Thyroid gland (tissue), 4 donors: ENCODE measurements at regions not wholly inside any gene's neighbourhood (a gene's known extent, or its start where the extent isn't known, plus 50 kb on each side); places are given as distances from the start of the nearest gene placed in this dataset.

Experiments
- DNase-seq, 2 donors: peaks; one replicate each; pipeline ENCODE4 v3.0.0-alpha.2; 2019
- H3K27ac ChIP-seq, 3 donors: fragments of 200-600 bp; sonication (generic); 1 replicate in 2 of 3; 2 replicates in 1 of 3; pipeline ENCODE4 v1.5.1; 2016 to 2019; ENCODE audit warnings: mild to moderate bottlenecking in 1 of 3, moderate library complexity in 1 of 3
- H3K27me3 ChIP-seq: fragments of 200-600 bp; sonication (generic); one replicate; pipeline ENCODE4 v1.5.1; 2019
- H3K36me3 ChIP-seq, 2 donors: fragments of 200-600 bp; sonication (generic); one replicate each; pipeline ENCODE4 v1.5.1; 2016 to 2019
- H3K4me1 ChIP-seq, 2 donors: fragments of 200-600 bp; sonication (generic); one replicate each; pipeline ENCODE4 v1.5.1; 2017 to 2019
- H3K4me3 ChIP-seq, 3 donors: fragments of 200-600 bp; sonication (generic); replicated peaks in 1 of 3; 1 replicate in 2 of 3; 2 replicates in 1 of 3; pipeline ENCODE4 v1.5.1; 2016; ENCODE audit warnings: mild to moderate bottlenecking in 1 of 3
- H3K9me3 ChIP-seq: fragments of 200-600 bp; sonication (generic); one replicate; pipeline ENCODE4 v1.5.1; 2017
- POLR2A ChIP-seq, 2 donors: fragments of 450-650 bp; IDR thresholded peaks; one replicate each; pipeline ENCODE4 v1.6.1; 2017; ENCODE audit warnings: antibody characterized with exemption in 2 of 2, mild to moderate bottlenecking in 2 of 2, moderate library complexity in 1 of 2
- WGBS, 2 donors: methylation state at CpG; one replicate each; pipeline ENCODE4 v1.1.5; 2017; 5-methylcytosine and 5-hydroxymethylcytosine counted together
- intact Hi-C: fragments of 100-400 bp; cut with DNase I; formaldehyde crosslinking; loops from one replicate; pipeline ENCODE4 v1.15.1; 2023
- TF ChIP-seq, protein P1 (sequence below), 6 experiments: fragments of 200-600 bp in 3 of 6; fragments of 450-650 bp in 3 of 6; sonication (generic) in 3 of 6; IDR thresholded peaks; one replicate each; pipeline ENCODE4 v1.5.1; 2016 to 2019; ENCODE audit warnings: antibody characterized with exemption in 6 of 6, mild to moderate bottlenecking in 2 of 6, inconsistent platforms in 1 of 6, moderate library complexity in 1 of 6

DNA sequence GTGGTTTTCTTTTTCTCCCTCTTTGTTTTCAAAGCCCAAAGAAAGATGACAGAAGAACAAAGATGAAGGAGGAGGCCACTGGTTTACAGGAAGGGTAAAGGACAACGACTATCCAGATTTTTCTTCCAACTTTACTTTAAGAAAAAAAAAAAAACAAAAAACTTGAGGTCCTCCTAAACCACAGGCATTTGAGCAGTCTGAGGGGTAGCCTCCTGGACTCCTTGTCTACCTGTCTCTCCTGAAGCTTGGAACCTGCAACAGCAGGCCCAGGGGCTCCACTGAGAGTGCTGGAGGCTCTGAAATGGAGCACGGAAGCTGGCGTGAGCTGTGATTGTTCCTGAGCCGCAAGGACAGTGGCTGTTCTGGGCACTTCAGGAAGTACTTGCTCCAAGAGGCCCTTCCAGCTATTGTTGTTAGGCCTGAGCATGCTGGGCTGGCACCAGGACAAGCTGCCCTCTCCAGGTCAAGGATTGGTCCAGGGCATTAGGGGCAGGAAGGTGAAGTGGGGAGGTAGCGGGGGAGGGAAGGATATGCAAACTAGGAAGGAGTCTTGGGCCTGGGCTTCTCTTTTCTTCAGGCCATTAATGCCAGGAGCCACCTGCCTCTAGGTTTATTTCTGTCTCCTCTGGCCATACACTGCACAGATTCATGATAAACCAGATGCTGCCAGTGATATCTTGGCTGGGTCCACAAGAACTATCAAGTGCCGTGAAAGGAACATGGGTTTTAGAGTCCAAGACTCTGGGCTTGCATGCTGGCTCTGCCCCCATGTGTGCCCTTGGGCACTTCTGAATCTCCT lies 147.3 kb downstream of the CCDC34 start:
- DNase-seq, result peak; percentile 69 to 73
- H3K4me3 ChIP-seq, result no peak overlapping the region
- H3K27me3 ChIP-seq, result no peaks in the 10 kb centered on the region
- peaks cover 24 to 35% of the 10 kb centered on the region in 2 donors for H3K4me1 ChIP-seq
- TF ChIP-seq, protein P1, sequence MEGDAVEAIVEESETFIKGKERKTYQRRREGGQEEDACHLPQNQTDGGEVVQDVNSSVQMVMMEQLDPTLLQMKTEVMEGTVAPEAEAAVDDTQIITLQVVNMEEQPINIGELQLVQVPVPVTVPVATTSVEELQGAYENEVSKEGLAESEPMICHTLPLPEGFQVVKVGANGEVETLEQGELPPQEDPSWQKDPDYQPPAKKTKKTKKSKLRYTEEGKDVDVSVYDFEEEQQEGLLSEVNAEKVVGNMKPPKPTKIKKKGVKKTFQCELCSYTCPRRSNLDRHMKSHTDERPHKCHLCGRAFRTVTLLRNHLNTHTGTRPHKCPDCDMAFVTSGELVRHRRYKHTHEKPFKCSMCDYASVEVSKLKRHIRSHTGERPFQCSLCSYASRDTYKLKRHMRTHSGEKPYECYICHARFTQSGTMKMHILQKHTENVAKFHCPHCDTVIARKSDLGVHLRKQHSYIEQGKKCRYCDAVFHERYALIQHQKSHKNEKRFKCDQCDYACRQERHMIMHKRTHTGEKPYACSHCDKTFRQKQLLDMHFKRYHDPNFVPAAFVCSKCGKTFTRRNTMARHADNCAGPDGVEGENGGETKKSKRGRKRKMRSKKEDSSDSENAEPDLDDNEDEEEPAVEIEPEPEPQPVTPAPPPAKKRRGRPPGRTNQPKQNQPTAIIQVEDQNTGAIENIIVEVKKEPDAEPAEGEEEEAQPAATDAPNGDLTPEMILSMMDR (IDR thresholded peaks at IDR 0.05), result no peak
- TF ChIP-seq POLR2A (IDR thresholded peaks at IDR 0.05), result no peak
- WGBS, 2 donors, result 45 to 49% methylated on average over 6 of the region's 6 CpGs
- intact Hi-C loops, result no loop called here
- no peaks in the 10 kb centered on the region for H3K36me3 ChIP-seq
- H3K27ac ChIP-seq, result peak overlapping the region; percentile 27 to 61 (median 61)
- no peaks in the 10 kb centered on the region for H3K9me3 ChIP-seq

DNA sequence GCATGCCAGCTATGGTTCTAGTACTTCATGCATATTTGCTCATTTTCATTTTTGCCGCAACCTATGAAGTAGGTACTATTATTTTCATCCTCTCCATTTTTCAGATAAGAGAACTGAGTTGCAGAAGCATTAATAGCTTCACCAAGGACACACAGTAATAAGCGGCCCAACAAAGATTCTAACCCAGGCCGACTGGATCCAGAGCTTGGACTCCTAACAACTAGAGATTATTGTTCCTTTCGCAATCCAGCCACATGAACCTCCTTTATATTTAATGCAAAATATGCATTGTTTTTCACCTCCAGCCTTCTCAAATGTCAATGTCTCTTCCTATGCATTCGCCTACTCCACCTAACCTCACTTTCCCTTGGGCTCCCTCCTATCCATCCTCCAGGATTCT lies 148.3 kb downstream of the CCDC34 start:
- no peak for DNase-seq
- no peak overlapping the region for H3K27ac ChIP-seq
- intact Hi-C loops, result no loop called here
- TF ChIP-seq POLR2A (IDR thresholded peaks at IDR 0.05), result no peak
- TF ChIP-seq, protein P1 (IDR thresholded peaks at IDR 0.05), result no peak
- H3K4me3 ChIP-seq, result no peak overlapping the region
- peaks cover 24 to 35% of the 10 kb centered on the region in 2 donors for H3K4me1 ChIP-seq
- H3K27me3 ChIP-seq, result no peaks in the 10 kb centered on the region
- H3K36me3 ChIP-seq, result no peaks in the 10 kb centered on the region
- no peaks in the 10 kb centered on the region for H3K9me3 ChIP-seq
- WGBS, 2 donors, result 84 to 94% methylated on average over 5 of the region's 5 CpGs

DNA sequence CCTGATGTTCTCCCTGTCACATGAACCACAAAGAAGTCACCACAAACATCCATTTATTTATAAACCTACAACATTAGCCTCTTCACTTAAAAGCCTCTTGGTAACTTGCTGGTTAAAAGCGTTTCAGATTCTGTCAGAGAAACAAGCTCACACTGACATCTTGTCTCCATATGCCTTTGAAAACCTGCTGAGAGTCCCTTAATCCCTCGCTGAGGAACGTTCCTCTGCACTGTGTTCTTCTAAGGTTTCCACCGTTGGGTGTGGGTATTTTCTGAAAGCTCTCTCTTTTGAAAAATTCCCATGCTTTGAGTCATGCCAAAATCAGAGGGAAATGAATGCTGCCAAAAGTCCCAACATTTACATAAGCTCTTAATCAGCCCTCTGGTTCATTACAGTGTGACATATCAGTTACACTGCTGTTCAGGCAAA lies 149.8 kb downstream of the CCDC34 start:
- intact Hi-C loops, result no loop called here
- Histone ChIP-seq H3K4me3 (no peak overlapping the region), H3K27ac (peak overlapping the region in 1 of 3 donors; percentile 18), H3K4me1 (peaks cover 21 to 29% of the 10 kb centered on the region in 2 donors), H3K27me3 (no peaks in the 10 kb centered on the region), H3K9me3 (no peaks in the 10 kb centered on the region), H3K36me3 (no peaks in the 10 kb centered on the region)
- 28 to 41% methylated on average over 4 of the region's 4 CpGs for WGBS, 2 donors
- no peak for DNase-seq
- TF ChIP-seq, protein P1 (IDR thresholded peaks at IDR 0.05), result no peak
- no peak for TF ChIP-seq POLR2A (IDR thresholded peaks at IDR 0.05)

DNA sequence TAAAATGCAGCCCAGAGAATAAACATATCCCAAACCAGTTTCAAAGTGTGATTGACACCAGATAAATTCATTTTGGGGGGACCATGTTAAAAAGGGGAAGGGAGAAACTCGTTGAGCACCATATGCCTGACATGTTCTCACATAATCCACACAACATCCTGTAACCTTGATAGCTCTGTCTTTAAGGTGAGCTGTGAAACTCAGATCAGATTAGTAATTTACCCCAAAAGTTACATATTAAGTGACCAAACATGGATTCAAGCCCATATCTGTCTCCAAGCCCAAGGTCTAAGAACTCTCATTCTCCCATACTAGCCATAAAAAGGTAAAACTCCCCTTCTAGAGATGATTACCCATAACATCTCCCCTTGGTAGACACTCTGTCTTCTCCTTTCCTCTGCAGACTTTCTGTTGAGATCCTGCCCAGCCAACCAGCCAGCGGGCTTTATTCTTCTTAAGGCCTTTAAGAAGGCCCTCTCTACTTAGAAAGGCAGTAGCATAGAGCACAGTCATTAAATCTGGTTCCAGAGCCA lies 150.7 kb downstream of the CCDC34 start:
- Histone ChIP-seq H3K4me3 (no peak overlapping the region), H3K27ac (no peak overlapping the region), H3K27me3 (no peaks in the 10 kb centered on the region), H3K36me3 (no peaks in the 10 kb centered on the region), H3K4me1 (peaks cover 15 to 21% of the 10 kb centered on the region in 2 donors), H3K9me3 (no peaks in the 10 kb centered on the region)
- DNase-seq, result no peak
- TF ChIP-seq, protein P1 (IDR thresholded peaks at IDR 0.05), result no peak
- TF ChIP-seq POLR2A (IDR thresholded peaks at IDR 0.05), result no peak
- intact Hi-C loops, result no loop called here
- 93 to 95% methylated on average over 2 of the region's 2 CpGs for WGBS, 2 donors
